Smooth muscle cell (in vitro differentiated cells): ENCODE measurements at regions not wholly inside any gene's neighbourhood (a gene's known extent, or its start where the extent isn't known, plus 50 kb on each side); places are given as distances from the start of the nearest gene placed in this dataset.

ENCODE experiments used
- DNase-seq: peaks from one replicate; lab custom pipeline; 2025; ENCODE audit not compliant: unreplicated experiment; lab: John Stamatoyannopoulos, UW
- H2AFZ ChIP-seq: fragments of 200-600 bp; sonication (generic); 2 replicates; pipeline ENCODE4 v1.6.0; 2016; ENCODE audit warnings: antibody characterized with exemption, low read depth, mild to moderate bottlenecking
- H3F3A ChIP-seq: fragments of 200-600 bp; sonication (generic); 2 replicates; pipeline ENCODE4 v1.6.0; 2017; ENCODE audit warnings: antibody characterized with exemption, low read depth
- H3K27ac ChIP-seq: fragments of 200-600 bp; sonication (generic); 2 replicates; pipeline ENCODE4 v1.5.1; 2016; ENCODE audit warnings: low read depth, mild to moderate bottlenecking
- H3K27me3 ChIP-seq: fragments of 200-600 bp; sonication (generic); 2 replicates; pipeline ENCODE4 v1.6.1; 2016; ENCODE audit warnings: low read depth, mild to moderate bottlenecking
- H3K36me3 ChIP-seq: fragments of 200-600 bp; sonication (generic); 2 replicates; pipeline ENCODE4 v1.5.1; 2016; ENCODE audit warnings: low read depth
- H3K4me1 ChIP-seq: fragments of 200-600 bp; sonication (generic); 2 replicates; pipeline ENCODE4 v1.5.1; 2016; ENCODE audit warnings: low read depth
- H3K4me2 ChIP-seq: fragments of 200-600 bp; sonication (generic); 2 replicates; pipeline ENCODE4 v1.6.0; 2016; ENCODE audit warnings: mild to moderate bottlenecking
- H3K4me3 ChIP-seq: fragments of 200-600 bp; sonication (generic); 2 replicates; pipeline ENCODE4 v1.5.1; 2016; ENCODE audit warnings: mild to moderate bottlenecking
- H3K79me2 ChIP-seq: fragments of 200-600 bp; sonication (generic); 2 replicates; pipeline ENCODE4 v1.6.0; 2016; ENCODE audit warnings: low read depth, mild to moderate bottlenecking
- H3K9ac ChIP-seq: fragments of 200-600 bp; sonication (generic); 2 replicates; pipeline ENCODE4 v1.6.0; 2016; ENCODE audit warnings: low read depth
- H3K9me3 ChIP-seq: fragments of 200-600 bp; sonication (generic); replicated peaks from 2 replicates; pipeline ENCODE4 v1.5.1; 2016; ENCODE audit warnings: low read depth
- H4K20me1 ChIP-seq: fragments of 200-600 bp; sonication (generic); 2 replicates; pipeline ENCODE4 v1.6.0; 2016; ENCODE audit warnings: low read depth
- CTCF ChIP-seq: fragments of 200-600 bp; sonication (generic); IDR thresholded peaks from 2 replicates; pipeline ENCODE4 v1.5.1; 2017; ENCODE audit warnings: borderline replicate concordance, mild to moderate bottlenecking, antibody characterized with exemption; ENCODE audit not compliant: insufficient read depth, poor library complexity, severe bottlenecking
- WGBS: methylation state at CpG from one replicate; pipeline ENCODE4 v1.1.7; 2016; ENCODE audit warnings: low lambda C conversion rate; 5-methylcytosine and 5-hydroxymethylcytosine counted together

DNA sequence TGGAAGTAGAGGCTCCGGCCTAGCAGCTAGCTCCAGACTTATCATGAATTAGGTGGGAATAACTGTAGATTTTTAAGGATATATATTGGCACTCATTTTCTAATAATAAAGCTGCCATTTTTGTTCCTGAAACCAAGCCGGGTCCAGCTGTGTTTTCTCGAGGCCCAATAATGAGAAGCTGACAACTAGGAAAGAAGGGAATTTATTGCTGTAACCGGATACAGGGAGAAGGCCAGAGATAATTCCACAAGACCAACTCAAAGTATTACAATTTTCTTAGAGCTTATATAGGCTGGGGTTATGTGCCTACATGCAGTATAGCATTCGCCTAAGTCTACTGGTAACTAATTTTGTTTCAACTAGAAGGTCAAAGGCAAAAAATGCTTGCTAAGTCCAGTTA, 122.3 kb upstream of the FBXO33 start:
- Histone ChIP-seq H3F3A (no peaks in the 10 kb centered on the region), H3K79me2 (no peaks in the 10 kb centered on the region), H3K4me3 (no peak overlapping the region), H3K27me3 (no peaks in the 10 kb centered on the region), H2AFZ (no peak overlapping the region), H3K9me3 (peaks cover 21% of the 10 kb centered on the region), H3K9ac (no peak overlapping the region), H3K36me3 (no peaks in the 10 kb centered on the region), H3K4me1 (no peaks in the 10 kb centered on the region), H3K27ac (no peak overlapping the region), H4K20me1 (no peaks in the 10 kb centered on the region), H3K4me2 (no peak overlapping the region)
- no peak for TF ChIP-seq CTCF
- 78% methylated on average over 5 of the region's 5 CpGs for WGBS
- no peak for DNase-seq

DNA sequence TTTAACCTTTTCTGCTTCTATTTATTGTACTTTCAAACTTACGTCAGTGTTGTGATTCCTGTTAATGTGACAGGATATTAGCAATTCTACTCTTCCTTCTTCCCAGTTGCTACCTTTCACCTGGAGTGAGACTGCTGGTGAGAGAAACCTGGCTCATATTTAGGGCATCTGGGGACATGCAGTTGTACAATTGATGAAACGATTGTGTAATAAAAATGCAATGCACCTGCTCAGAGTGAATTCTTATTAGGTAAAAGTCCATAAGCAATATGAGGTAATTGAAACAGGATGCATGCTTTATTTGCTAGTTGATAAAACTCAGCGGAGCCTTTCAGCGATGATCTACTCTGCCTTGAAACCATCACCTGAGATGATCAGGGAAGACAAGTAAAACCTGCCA, 116.1 kb upstream of the FBXO33 start:
- H3K36me3 ChIP-seq, result no peaks in the 10 kb centered on the region
- no peaks in the 10 kb centered on the region for H3F3A ChIP-seq
- H3K4me2 ChIP-seq, result no peak overlapping the region
- H3K4me3 ChIP-seq, result no peak overlapping the region
- 94% methylated on average over 4 of the region's 4 CpGs for WGBS
- no peak overlapping the region for H3K27ac ChIP-seq
- no peak overlapping the region for H2AFZ ChIP-seq
- H3K4me1 ChIP-seq, result no peaks in the 10 kb centered on the region
- no peaks in the 10 kb centered on the region for H4K20me1 ChIP-seq
- H3K9me3 ChIP-seq, result no peaks in the 10 kb centered on the region
- H3K27me3 ChIP-seq, result no peaks in the 10 kb centered on the region
- no peak for TF ChIP-seq CTCF
- no peak for DNase-seq
- no peaks in the 10 kb centered on the region for H3K79me2 ChIP-seq
- H3K9ac ChIP-seq, result no peak overlapping the region

DNA sequence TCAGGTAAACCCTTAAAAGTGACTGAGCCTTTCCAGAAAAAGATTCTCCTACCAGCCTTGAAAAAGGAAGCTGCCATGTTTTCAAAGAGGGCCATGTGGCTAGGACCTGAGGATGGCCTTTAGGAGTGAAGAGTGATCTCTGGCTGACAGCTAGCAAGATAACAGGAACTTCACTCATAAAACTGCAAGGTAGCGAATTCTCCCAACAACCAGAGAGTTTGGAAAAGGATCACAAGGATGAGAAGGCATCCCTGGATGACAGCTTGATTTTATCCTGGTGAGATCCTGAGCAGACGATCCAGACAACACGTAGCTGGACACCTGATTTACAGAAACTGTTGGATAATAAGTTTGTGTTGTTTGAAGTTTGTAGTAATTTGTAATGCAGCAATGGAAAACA, 115.6 kb upstream of the FBXO33 start:
- no peak overlapping the region for H2AFZ ChIP-seq
- no peak for TF ChIP-seq CTCF
- H3K36me3 ChIP-seq, result no peaks in the 10 kb centered on the region
- H3K9me3 ChIP-seq, result peaks cover 3% of the 10 kb centered on the region
- H3K9ac ChIP-seq, result no peak overlapping the region
- no peak for DNase-seq
- no peaks in the 10 kb centered on the region for H3K4me1 ChIP-seq
- H3F3A ChIP-seq, result no peaks in the 10 kb centered on the region
- H3K27me3 ChIP-seq, result no peaks in the 10 kb centered on the region
- 84% methylated on average over 3 of the region's 3 CpGs for WGBS
- no peaks in the 10 kb centered on the region for H3K79me2 ChIP-seq
- H3K4me3 ChIP-seq, result no peak overlapping the region
- no peaks in the 10 kb centered on the region for H4K20me1 ChIP-seq
- H3K27ac ChIP-seq, result no peak overlapping the region
- H3K4me2 ChIP-seq, result no peak overlapping the region

DNA sequence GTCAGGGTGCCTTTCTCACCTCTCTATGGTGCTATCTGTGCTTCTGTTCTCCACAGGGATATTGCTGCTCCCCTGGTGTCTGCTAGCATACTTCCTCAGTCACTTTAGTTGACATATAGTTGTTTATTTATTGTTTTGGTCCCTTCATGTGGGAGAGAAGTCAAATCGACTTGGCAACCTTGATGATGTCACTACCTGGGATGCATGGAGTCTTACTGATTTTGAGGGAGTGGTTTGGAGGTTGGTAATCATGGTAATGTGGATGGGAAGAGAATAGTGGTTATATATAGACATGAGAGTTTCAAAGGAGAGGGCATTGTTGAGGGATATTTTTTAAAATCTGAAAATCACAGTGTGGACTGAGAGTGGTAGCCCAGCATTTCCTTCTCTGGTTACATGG, 73.6 kb upstream of the FBXO33 start:
- H4K20me1 ChIP-seq, result no peaks in the 10 kb centered on the region
- H3K27me3 ChIP-seq, result no peaks in the 10 kb centered on the region
- no peak for DNase-seq
- no peaks in the 10 kb centered on the region for H3F3A ChIP-seq
- TF ChIP-seq CTCF, result no peak
- 57% methylated on average over 1 of the region's 1 CpG for WGBS
- H3K4me1 ChIP-seq, result no peaks in the 10 kb centered on the region
- no peaks in the 10 kb centered on the region for H3K9me3 ChIP-seq
- no peak overlapping the region for H3K4me3 ChIP-seq
- no peak overlapping the region for H3K9ac ChIP-seq
- H3K4me2 ChIP-seq, result no peak overlapping the region
- no peak overlapping the region for H3K27ac ChIP-seq
- H2AFZ ChIP-seq, result no peak overlapping the region
- H3K79me2 ChIP-seq, result no peaks in the 10 kb centered on the region
- no peaks in the 10 kb centered on the region for H3K36me3 ChIP-seq
